ENCODE measurements at regions not wholly inside any gene's neighbourhood (a gene's known extent, or its start where the extent isn't known, plus 50 kb on each side); places are given as distances from the start of the nearest gene placed in this dataset.

DNA sequence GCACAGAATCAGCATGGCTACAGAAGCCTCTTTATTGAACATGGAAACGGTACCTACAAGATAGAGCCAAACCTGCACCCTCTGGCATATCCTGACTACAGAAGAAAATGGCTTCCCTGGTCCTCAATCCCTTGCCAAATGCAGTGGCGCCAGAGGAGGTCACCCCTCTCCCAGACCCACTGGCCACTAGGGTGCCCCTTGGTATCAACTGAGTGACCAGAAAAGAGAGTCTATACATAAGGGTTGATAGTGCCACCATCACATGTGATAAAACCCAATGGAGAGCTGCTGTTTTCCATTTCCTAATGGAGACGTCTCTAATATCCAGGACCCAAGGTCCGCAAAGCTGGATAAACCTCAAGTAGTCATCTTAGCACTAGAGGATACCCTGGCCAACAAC lies 52.7 kb upstream of the ALK start:
- no peak for DNase-seq

DNA sequence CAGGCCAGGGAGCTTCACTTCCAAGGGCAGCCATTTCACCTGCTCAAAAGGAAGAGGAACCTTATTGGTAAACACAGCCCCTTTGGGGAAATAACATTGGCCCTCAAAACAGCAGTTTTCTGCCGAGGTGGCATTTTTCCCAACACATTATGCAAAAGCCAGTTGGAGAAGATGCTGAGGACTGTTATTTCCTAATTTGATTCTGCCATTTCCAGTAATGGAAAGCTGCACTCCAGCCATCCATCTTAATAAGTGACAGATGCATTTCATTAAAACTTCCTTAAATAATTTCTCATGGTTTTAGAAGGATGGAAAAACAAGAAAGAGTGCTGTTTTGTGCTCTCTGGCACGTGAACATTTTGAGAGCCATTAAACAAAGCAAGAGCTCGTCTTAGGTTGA lies 55.9 kb upstream of the ALK start:
- DNase-seq: no peak

DNA sequence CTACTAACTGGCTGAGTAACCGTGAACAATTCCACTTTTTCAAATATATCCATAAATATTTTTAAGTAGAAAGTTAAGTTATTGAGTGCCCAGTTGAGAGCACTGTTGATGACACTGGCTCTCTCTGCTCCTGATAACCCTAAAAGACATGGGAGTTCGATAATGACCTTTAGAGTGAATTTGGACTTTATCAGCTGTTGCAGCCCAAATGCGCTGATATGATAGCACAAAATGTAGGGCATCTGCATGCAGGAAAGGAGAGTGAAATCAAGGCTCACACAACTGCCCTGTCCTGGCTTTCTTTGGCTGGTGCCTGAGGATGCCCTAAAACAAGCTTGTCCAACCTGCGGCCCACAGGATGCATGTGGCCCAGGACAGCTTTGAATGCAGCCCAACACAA lies 60.0 kb upstream of the ALK start:
- no peak for DNase-seq

DNA sequence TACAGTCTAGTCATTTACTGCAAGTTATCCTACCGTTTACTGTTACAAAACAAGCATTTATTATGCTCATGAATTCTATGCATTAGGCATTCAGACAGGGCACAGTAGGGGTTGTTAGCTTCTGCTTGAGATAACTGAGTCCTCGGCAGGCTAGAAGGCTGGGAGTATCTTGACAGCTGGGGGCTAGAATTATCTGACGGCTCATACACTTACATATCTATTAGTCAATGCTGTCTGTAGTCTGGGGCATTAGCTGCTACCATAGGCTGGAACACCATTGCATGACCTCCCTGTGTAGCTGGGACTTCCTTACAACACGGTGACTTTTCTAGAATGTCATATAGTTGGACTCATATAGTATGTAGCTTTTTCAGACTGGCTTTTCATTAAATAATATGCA lies 61.9 kb upstream of the ALK start:
- no peak for DNase-seq

DNA sequence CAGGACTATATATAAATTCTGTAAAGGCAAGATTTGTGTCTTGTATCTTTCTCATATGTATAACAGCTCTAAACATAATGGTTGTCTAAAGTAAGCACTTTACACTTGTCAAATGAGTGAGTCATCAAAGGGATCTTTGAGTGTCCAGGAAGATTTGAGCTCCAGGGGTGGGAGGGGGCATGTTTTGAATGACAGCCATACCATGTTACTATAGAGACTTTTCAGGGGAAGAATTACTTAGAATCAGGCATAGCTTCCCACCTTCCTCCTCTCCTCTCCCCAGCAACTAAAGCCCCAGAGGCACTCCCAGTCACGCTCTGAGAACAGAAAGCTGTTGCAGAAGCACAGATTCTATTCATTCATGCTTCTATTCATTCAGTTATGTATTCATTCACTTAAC lies 65.8 kb upstream of the ALK start:
- no peak for DNase-seq

DNA sequence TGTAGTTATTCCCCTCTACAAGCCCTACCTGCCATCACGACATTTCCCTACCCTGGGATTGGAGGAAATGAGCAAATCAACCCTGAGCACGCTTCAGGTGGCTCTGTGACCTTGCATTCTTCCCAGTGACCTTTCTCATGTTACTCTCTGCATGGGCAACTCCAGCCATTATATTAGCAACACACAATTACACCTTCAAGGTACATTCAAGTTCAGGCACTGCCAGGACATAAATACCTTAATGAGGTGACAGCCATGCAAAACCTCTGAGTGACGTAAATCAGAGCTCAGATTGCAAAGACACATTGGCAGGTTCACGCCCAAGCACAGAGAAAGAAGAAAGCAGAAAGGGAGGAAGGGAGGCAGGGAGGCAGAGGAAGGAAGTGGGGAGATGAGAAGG lies 68.7 kb upstream of the ALK start:
- no peak for DNase-seq

DNA sequence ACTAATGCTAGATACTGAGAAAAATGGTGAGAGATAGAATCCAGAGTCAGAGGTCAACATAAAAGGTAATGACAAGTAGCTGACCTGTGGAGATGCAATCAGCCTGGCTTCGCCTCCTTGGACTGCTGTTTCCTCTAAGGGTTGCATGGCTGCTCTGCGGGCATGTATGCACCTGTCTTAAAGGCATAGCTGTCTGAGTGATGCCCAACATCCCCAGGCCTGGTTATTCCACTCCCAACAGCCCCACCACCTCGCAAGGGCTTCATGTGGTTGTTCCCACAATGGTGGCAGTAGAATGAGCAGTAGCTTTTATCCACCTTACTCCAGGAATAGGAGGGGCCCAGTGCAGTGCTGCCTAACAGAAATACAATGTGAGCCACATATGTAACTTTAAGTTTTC lies 69.7 kb upstream of the ALK start:
- DNase-seq: no peak

DNA sequence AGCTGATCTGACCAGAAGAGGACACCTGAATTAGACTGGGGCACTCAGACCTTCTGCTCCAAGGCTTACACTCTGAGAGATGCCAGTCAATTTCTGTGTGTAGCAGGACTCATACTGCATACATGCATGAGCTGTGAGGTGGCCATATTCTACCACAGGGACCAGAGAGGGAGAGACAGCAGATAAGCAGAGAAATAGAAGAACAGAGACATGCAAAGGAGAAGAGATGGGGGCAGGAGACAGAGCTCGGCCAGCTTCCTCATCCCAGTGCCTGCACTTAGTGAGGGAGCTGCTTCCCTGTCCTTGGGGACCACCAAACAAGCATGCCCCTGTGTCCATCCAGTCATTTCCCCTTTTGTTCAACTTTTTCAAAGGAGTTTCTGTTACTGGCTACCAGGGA lies 73.9 kb upstream of the ALK start:
- no peak for DNase-seq

DNA sequence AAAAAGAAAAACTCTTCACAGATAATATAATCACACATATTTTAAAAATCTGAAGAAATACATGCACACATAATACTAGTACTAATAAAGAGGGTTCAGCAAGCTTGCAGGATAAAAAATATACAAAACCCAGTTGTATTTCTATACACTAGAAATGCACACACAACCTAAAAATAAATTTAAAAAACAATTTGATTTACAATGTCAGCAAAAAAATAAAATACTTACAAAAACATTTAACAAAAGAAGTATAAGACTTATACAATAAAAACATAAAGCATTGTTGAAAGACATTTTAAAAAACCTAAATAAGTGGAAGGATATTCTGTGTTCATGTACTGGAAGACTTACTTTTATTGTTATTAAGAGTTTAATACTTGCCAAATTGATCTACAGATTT lies 81.7 kb upstream of the ALK start:
- no peak for DNase-seq

DNA sequence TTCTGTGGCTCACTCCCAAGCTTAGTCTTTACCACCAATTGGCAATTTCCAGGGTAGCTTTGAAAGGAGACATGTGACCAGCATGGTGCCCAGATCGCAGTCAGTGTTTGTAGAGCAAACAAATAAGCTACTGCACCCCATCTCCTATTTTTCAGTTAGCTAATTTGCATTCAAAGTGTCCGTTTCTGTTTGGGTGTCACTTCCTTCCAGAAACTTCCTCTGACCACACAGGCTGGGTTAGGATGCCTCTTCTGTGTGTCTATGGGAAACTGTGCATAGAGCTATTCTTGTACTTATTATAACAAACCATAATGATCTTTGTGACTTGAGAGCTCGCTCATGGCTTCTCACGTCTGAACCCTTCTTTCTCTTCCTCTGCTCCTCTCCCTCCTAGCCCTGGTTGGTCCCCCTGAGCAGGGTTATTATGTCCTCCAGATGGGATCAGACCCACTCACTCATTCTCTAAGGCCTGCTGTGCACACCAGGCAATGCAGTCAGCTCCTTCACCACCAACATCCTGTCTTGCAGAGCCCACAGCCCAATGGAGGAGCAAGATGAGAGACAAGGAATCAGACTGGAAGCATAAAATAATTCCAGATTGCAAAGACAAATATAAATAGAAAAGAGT lies 101.2 kb upstream of the ALK start:
- no peak for DNase-seq

DNA sequence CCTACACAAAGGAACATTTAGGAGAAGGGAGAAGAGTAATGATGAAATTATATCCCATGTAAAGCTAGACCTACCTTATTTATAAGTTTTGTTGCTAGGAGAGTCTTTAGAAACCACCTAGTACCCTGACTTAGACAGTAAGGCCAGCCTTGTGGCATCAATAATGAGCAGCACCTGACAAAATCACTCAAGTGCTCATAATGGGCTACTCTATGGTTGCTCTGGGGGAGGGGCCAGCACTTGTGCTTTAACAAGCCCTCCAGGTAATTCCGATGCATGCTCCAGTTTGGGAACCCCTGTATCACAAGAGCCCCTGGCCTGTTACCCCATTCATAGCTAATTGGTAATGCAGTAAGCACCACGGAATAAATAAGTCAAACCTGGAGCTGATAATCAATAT lies 102.9 kb upstream of the ALK start:
- DNase-seq: no peak

DNA sequence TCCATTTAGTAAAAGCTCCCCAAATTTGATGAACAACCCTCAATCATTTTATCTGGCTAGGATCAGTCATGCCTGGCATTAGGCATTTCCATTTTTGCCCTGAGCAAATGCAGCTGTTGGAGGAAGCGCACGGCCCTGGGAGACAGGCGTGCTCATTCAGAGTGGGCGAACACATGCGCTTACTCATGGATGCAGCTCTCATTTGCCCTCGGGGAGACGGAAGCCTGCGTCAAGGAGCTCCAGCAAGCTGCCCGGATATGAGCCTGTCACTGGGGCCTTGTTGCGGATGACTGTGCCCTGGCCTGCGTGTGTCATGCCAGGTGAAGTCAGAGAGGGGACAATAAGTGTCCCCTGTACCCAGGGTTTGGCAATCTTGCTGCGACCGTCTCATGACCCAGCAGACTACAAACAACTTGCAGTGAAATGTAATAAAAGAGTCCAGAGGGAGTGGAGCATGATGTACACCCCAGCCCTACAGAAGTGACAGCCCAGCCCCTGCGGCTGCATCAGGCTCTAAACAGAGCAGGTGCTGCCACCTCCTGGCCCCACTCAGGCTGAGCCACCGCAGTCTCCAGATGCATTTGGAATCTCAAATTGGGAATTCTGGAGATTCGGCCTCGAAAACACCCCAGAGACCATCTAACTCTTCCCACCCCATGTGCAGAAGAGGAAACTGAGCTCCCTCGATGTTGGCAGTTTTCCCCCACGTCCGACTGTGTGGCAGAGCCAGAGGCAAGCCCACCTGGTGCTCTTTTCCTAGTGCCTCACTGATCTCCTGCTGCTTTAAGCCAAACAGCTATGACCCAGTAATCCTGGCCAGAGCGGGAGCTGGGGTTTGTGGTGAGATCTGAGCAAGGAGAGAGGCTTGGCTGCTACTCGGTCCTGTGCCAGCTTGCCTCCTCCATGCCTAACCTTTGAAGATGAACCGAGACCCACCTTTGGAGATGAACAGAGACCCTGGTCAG lies 105.0 kb upstream of the ALK start:
- DNase-seq: no peak

DNA sequence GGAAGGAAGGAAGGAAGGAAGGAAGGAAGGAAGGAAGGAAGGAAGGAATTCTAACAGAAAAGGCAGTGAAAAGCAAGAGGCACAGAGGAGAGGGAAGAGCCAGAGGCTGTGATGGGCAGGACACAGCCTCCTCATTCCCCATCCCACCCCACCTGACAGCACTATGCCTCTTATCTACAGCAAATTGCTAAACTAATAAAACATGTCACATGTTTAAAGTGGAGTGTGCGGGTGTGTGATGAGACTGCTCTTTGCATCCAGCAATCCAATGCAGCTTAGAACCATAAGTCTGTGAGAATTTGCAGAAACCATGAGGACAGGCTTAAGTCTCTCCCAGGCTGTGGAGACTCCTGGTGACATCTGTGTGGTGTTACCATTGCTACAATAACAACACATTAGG lies 108.4 kb upstream of the ALK start:
- DNase-seq: no peak

DNA sequence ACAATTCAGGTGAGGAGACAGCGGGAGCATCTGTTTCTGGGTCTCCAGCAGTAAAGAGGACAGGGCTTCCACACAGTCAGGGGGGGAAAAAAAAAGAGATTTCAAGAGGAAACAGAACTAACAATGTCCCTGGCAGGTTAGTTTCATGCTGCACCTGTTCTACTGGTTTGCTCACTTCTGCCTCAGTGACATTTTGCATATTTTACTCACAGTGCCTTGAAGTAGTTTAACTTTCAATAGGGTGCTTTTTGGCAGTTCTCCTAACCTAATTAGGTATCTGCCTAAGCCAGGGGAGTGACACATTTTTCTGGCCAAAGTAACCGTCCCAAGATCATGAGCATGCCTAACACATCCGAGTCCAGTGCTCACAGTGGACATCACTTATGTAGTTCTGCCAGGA lies 109.0 kb upstream of the ALK start:
- DNase-seq: no peak

DNA sequence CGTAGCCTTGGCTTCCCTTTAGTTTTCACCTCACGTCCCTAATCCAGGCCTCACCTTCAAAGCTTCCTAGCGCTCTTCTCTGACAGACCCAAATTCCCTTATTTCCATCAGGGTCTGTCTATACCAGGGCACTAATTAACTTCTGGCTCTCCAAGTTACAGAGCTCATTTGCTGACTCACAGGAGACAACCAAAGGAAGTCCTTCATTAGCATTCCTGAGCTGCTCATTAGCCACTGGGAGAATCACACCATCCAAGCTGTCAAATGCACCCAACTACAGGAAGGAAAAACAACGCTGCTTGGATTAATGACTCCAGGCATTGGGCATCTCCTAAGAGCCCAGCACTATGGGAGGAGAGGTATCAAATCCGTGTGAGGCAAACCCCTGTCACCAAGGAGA lies 109.8 kb upstream of the ALK start:
- no peak for DNase-seq

DNA sequence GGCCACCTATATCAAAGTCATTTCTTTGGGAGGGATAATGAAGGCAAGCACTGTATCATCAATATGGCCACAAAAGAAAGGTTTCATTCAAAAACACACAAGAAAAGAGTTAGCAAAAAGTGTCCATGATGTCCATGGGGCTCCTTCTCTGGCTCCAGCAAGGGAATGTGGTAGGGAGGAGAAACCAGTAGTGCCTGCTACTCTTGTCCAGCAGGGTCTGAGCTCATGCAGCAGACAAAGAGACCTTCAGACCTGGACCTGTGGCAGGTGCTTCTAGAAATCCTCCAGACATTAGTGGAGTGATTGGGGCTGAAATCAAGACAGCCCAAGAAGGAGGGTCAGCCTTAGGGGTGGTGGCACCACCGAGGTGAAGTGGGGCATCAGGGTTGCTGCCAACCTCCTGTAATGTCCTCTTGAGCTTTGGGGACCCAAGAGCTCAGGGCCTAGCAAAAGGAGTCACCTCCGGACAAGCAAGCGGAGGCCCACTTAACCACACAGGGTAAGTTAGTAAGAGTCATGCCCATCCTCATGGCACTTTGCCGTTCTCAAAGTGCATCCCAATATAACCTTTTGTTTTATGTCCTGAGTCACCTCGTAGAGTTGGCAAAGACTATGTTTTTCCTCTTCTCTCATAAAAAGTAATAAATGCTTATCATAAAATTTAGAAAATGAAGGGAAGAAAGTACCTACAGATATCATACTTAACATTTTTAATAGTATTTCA lies 112.6 kb upstream of the YPEL5 start:
- DNase-seq: no peak

DNA sequence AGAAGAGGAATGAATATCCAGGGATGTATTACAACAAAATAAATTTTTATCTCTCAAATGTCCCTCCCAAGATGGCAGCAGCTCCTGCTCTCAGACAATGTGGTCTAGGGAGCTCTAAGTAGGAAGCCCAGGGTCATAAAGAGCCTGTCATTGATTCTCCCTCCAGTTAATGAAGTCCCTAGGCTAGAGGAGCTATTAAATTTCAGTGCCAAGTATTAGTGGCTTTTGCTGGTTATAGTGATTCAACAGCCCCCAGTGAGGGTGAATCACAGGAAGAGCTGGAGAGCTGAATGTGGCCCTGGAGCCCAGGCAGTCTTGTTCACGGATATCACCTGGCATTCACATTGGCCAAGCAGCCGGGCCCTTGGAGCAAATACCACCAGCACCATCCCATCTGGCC lies 109.8 kb upstream of the YPEL5 start:
- DNase-seq: no peak

DNA sequence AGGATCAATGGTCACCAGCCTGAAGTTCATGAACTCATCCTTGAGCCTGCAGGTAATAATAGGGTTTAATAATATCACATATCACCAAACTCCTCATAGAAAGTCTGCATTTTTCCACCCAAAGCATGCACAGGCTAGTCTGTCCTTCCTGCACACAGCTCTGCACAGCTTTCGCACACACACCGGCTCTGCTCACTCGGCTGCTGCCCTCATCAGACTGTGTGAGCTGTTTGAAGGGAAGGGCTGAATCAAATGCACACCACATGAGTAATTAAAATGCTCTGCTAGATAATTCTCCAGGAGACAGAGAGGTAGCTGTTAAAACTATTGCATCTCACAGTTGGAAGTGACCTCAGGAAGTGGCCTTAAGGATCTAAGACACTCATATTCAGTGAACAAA lies 108.4 kb upstream of the YPEL5 start:
- DNase-seq: no peak

DNA sequence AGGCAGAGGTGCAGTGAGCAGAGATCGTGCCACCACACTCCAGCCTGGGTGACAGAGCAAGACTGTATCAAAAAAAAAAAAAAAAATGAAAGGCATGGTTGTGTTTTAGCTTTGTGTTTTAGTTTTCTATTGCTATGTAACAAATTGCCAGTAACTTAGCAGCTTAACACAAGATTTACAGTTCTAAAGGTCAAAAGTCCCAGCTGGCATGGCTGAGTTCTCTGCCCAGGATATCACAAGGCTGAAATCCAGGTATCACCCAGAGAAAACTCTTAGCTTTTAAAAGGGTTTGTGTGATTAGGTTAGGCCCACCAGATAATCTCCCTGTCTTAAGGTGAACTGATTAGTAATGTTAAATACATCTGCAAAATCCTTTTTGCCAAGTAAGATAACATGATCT lies 107.7 kb upstream of the YPEL5 start:
- no peak for DNase-seq

DNA sequence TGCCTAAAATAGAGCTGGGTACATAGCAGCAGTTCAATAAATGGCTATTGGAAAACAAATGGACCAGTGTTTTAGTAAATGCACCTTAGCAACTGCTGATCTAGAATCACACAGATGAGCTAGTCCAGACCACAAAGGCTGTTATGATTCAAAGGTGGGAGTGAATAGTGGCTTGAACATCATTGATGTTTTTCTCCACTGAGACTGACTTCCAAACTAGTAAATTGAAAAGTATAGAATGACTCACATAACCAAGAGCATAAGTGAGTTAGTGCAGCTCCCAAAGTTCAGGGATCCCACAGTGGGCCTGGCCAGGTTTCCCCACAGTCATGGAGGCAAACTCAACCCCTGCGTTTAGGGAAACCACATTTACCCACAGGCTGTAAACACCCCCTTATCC lies 106.7 kb upstream of the YPEL5 start:
- DNase-seq: no peak

DNA sequence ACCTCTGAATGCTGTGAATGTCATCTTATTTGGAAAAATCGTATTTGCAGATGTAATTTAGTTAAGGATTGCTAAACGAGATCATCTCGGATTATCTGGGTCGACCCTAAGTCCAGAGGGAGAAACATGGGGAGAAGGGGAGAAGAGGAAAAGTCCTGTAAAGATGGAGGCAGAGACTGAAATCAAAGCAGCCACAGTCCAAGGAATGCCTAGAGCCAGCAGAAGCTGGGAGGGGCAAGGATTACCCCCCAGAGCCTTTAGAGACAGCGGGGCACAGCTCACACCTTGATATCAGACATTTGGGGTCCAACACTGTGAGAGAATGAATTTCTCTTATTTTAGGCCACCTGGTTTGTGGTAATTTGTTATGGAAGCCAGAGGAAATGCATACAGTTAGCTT lies 104.9 kb upstream of the YPEL5 start:
- DNase-seq: no peak

DNA sequence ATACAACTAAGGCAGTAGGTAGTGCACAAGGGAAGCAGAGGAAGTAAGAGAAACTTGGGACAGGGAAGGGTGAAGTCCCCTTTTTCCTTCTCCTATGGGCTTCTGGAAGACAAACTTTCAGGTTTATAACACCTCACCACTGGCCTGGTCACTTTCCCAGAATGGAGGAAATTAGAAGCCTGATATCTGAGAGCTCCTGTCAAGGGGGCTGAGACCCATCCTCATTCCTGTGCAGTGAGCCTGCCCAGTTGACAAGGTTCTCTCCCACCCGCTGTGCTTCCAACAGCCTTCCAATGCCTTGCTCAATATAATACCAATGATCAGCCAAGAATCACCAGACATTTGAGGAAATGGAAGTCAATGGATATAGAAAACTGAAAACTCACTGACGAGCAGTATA lies 100.4 kb upstream of the YPEL5 start:
- DNase-seq: no peak

DNA sequence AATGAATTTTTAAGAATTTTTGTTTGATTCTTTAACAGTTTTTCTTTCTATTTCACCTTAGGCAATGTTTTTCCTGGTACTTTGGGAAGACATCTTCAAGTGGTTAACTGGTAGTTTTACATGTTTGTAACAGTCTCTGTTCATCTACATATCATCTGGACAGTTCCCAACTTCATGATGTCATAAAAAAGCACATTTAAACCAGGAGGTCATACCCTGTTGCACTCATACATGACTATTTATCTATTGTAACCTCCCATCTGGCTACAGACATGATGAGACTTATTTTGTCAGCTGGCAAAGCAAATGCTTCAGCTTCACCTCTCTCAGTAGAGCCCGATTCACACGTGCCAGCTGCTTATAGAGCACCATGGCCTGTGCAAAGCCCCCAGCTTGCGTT lies 99.8 kb upstream of the YPEL5 start:
- DNase-seq: no peak

DNA sequence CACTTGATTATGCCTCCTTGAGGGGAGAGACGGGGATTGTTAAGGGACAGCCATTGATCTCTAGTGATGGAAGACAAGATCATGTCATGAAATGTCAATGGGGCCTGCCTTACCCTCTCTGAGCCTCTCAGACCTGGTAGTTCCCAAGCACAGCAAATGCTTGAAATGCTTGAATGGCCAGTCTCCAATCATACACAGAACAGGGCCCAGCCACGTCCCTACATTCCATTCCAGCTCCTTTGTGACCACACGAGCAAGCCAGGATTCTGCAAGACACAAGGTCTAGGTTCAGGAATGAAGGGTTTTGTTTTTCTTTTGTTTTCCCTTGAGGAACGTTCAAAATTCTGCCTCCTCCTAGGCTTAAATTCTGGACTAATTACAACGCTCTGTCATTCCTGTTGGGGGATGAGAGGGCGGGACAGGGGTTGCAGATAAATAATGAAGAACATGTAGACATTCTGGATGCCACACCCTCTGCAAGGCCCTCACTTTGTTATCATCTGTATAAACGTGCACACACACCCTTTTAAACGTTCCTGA lies 98.1 kb upstream of the YPEL5 start:
- DNase-seq: no peak

Data from CD4-positive, alpha-beta T cell treated with Interleukin-6 for 4 hours (primary cell).